AG04450 (cell line): ENCODE measurements at regions not wholly inside any gene's neighbourhood (a gene's known extent, or its start where the extent isn't known, plus 50 kb on each side); places are given as distances from the start of the nearest gene placed in this dataset.
"Not testable (repeated sequence)": the region's sequence is repeated elsewhere in the genome, so short reads cannot be mapped to it uniquely, and the experiment has no call there.

ENCODE experiments used
- CTCF ChIA-PET: fragments of 300-600, 350-600 bp; formaldehyde crosslinking; extraction: SDS; loops from one replicate; lab custom pipeline; 2022; ENCODE audit warnings: antibody characterized with exemption, inconsistent platforms; lab: Charles Lee
- POLR2A ChIA-PET: fragments of 350-600 bp; formaldehyde crosslinking; extraction: SDS; loops from one replicate; lab custom pipeline; 2021; ENCODE audit warnings: antibody characterized with exemption, inconsistent platforms; lab: Yijun Ruan, JAX
- DNase-seq: peaks from one replicate; pipeline ENCODE4 v3.0.0-alpha.2; 2011; ENCODE audit warnings: low read depth, low spot score
- H3K27ac ChIP-seq: one replicate; pipeline ENCODE4 v1.5.1; 2012; ENCODE audit warnings: low read depth, low read length, control low read depth
- H3K27me3 ChIP-seq: one replicate; pipeline ENCODE4 v1.6.0; 2012; ENCODE audit warnings: low read length; ENCODE audit not compliant: control insufficient read depth, insufficient read depth
- H3K4me3 ChIP-seq: 2 replicates; pipeline ENCODE4 v1.5.1; 2011; ENCODE audit warnings: mild to moderate bottlenecking, low read depth, low read length, control low read depth
- H3K9me3 ChIP-seq: 2 replicates; pipeline ENCODE4 v1.5.1; 2012; ENCODE audit warnings: low read length; ENCODE audit not compliant: control insufficient read depth, insufficient read depth
- TF ChIP-seq, protein P1 (sequence below): IDR thresholded peaks from 2 replicates; pipeline ENCODE4 v1.5.1; 2011; ENCODE audit warnings: low read depth, low read length, control low read depth, inconsistent platforms

GRCh38 chr3:191593486-191593885 is 132.5 kb downstream of the PYDC2 start:
- no peak for DNase-seq
- POLR2A ChIA-PET, result no interaction called here
- Histone ChIP-seq H3K4me3 (no peak overlapping the region), H3K27ac (no peak overlapping the region), H3K27me3 (no peaks in the 10 kb centered on the region), H3K9me3 (peaks cover 4% of the 10 kb centered on the region; the same call in 1 of the 2 replicates)
- TF ChIP-seq, protein P1, sequence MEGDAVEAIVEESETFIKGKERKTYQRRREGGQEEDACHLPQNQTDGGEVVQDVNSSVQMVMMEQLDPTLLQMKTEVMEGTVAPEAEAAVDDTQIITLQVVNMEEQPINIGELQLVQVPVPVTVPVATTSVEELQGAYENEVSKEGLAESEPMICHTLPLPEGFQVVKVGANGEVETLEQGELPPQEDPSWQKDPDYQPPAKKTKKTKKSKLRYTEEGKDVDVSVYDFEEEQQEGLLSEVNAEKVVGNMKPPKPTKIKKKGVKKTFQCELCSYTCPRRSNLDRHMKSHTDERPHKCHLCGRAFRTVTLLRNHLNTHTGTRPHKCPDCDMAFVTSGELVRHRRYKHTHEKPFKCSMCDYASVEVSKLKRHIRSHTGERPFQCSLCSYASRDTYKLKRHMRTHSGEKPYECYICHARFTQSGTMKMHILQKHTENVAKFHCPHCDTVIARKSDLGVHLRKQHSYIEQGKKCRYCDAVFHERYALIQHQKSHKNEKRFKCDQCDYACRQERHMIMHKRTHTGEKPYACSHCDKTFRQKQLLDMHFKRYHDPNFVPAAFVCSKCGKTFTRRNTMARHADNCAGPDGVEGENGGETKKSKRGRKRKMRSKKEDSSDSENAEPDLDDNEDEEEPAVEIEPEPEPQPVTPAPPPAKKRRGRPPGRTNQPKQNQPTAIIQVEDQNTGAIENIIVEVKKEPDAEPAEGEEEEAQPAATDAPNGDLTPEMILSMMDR, result no peak
- CTCF ChIA-PET, result no interaction called here

DNA sequence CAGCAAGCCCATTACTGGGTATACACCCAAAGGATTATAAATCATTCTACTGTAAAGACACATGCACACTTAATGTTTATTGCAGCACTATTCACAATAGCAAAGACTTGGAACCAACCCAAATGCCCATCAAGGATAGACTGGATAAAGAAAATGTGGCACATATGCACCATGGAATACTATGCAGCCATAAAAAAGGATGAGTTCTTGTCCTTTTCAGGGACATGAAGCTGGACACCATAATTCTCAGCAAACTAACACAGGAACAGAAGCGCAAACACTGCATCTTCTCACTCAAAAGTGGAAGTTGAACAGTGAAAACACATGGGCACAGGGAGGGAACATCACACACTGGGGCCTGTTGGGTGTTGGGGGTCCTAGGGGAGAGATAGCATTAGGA is 154.5 kb downstream of the PYDC2 start:
- H3K4me3 ChIP-seq, H3K27me3 ChIP-seq, CTCF ChIA-PET, H3K27ac ChIP-seq, DNase-seq, POLR2A ChIA-PET: not testable (repeated sequence)
- peaks cover 15% of the 10 kb centered on the region for H3K9me3 ChIP-seq

- TF ChIP-seq, protein P1, result no peak
- Histone ChIP-seq H3K27me3 (no peaks in the 10 kb centered on the region), H3K27ac (no peak overlapping the region), H3K4me3 (no peak overlapping the region), H3K9me3 (peaks cover 12% of the 10 kb centered on the region)
- ChIA-PET POLR2A (no interaction called here), CTCF (no interaction called here)
- DNase-seq, result no peak
These were observed 163.3 kb downstream of the PYDC2 start for GRCh38 chr3:191624299-191624698.

GRCh38 chr3:191627064-191627463 is 166.1 kb downstream of the PYDC2 start:
- Histone ChIP-seq H3K9me3 (peaks cover 11% of the 10 kb centered on the region), H3K27me3 (no peaks in the 10 kb centered on the region), H3K4me3 (no peak overlapping the region), H3K27ac (no peak overlapping the region)
- CTCF ChIA-PET, result no interaction called here
- TF ChIP-seq, protein P1, result no peak
- POLR2A ChIA-PET, result no interaction called here
- DNase-seq, result no peak

- H3K27ac ChIP-seq, result no peak overlapping the region
- DNase-seq, result no peak
- CTCF ChIA-PET, result no interaction called here
- POLR2A ChIA-PET, result no interaction called here
- H3K4me3 ChIP-seq, result no peak overlapping the region
- H3K9me3 ChIP-seq, result peaks cover 14% of the 10 kb centered on the region
- no peaks in the 10 kb centered on the region for H3K27me3 ChIP-seq
- TF ChIP-seq, protein P1, result no peak
These were observed 167.6 kb downstream of the PYDC2 start for GRCh38 chr3:191628571-191628970.

GRCh38 chr3:191631496-191631895 is 170.5 kb downstream of the PYDC2 start:
- DNase-seq, result no peak
- POLR2A ChIA-PET, result no interaction called here
- H3K27me3 ChIP-seq, result no peaks in the 10 kb centered on the region
- H3K27ac ChIP-seq, result no peak overlapping the region
- H3K9me3 ChIP-seq, result peaks cover 15% of the 10 kb centered on the region
- H3K4me3 ChIP-seq, result no peak overlapping the region
- CTCF ChIA-PET, result no interaction called here
- TF ChIP-seq, protein P1, result no peak
